ENCODE measurements at regions not wholly inside any gene's neighbourhood (a gene's known extent, or its start where the extent isn't known, plus 50 kb on each side); places are given as distances from the start of the nearest gene placed in this dataset.

GRCh38 chr14:87065366-87065765 is 927.6 kb downstream of the GALC start:
- H3K4me1 ChIP-seq (ENCODE audit: control insufficient read depth, insufficient read depth, low read length) = no peaks in the 10 kb centered on the region

GRCh38 chr14:87063181-87063580 is 929.8 kb downstream of the GALC start:
- DNase-seq = no peak
- no peak overlapping the region for H3K27ac ChIP-seq (ENCODE audit: low read length)
- no peaks in the 10 kb centered on the region for H3K36me3 ChIP-seq (ENCODE audit: control insufficient read depth, insufficient read depth, low read length)
- no peaks in the 10 kb centered on the region for H3K4me1 ChIP-seq (ENCODE audit: control insufficient read depth, insufficient read depth, low read length)
- H3K4me3 ChIP-seq (ENCODE audit: low read length) = no peak overlapping the region
- no peaks in the 10 kb centered on the region for H3K27me3 ChIP-seq (ENCODE audit: control insufficient read depth, insufficient read depth, low read length)
- WGBS (ENCODE audit: insufficient coverage, low lambda C conversion rate) = no CpG with 5 or more reads among the region's 1 CpG
- H3K9me3 ChIP-seq (ENCODE audit: control insufficient read depth, low read depth, low read length) = no peaks in the 10 kb centered on the region

More at GRCh38 chr14:87065366-87065765, 927.6 kb downstream of the GALC start:
- DNase-seq = no peak
- H3K9me3 ChIP-seq (ENCODE audit: control insufficient read depth, low read depth, low read length) = no peaks in the 10 kb centered on the region
- no CpG with 5 or more reads among the region's 2 CpGs for WGBS (ENCODE audit: insufficient coverage, low lambda C conversion rate)
- H3K27ac ChIP-seq (ENCODE audit: low read length) = no peak overlapping the region
- H3K27me3 ChIP-seq (ENCODE audit: control insufficient read depth, insufficient read depth, low read length) = no peaks in the 10 kb centered on the region
- no peaks in the 10 kb centered on the region for H3K36me3 ChIP-seq (ENCODE audit: control insufficient read depth, insufficient read depth, low read length)
- no peak overlapping the region for H3K4me3 ChIP-seq (ENCODE audit: low read length)

- no peak overlapping the region for H3K27ac ChIP-seq (ENCODE audit: low read length)
- H3K27me3 ChIP-seq (ENCODE audit: control insufficient read depth, insufficient read depth, low read length) = no peaks in the 10 kb centered on the region
- no peaks in the 10 kb centered on the region for H3K36me3 ChIP-seq (ENCODE audit: control insufficient read depth, insufficient read depth, low read length)
- no peaks in the 10 kb centered on the region for H3K9me3 ChIP-seq (ENCODE audit: control insufficient read depth, low read depth, low read length)
- no peak overlapping the region for H3K4me3 ChIP-seq (ENCODE audit: low read length)
- DNase-seq = no peak
- no peaks in the 10 kb centered on the region for H3K4me1 ChIP-seq (ENCODE audit: control insufficient read depth, insufficient read depth, low read length)
- WGBS (ENCODE audit: insufficient coverage, low lambda C conversion rate) = 87% methylated on average over 3 of the region's 6 CpGs
These were observed 932.6 kb downstream of the GALC start for GRCh38 chr14:87060405-87060804.

GRCh38 chr14:87059060-87059839 is 933.7 kb downstream of the GALC start:
- H3K9me3 ChIP-seq (ENCODE audit: control insufficient read depth, low read depth, low read length) = no peaks in the 10 kb centered on the region
- no peak for DNase-seq
- H3K4me1 ChIP-seq (ENCODE audit: control insufficient read depth, insufficient read depth, low read length) = no peaks in the 10 kb centered on the region
- 56% methylated on average over 2 of the region's 5 CpGs for WGBS (ENCODE audit: insufficient coverage, low lambda C conversion rate)
- no peak overlapping the region for H3K27ac ChIP-seq (ENCODE audit: low read length)
- no peak overlapping the region for H3K4me3 ChIP-seq (ENCODE audit: low read length)
- no peaks in the 10 kb centered on the region for H3K27me3 ChIP-seq (ENCODE audit: control insufficient read depth, insufficient read depth, low read length)
- H3K36me3 ChIP-seq (ENCODE audit: control insufficient read depth, insufficient read depth, low read length) = no peaks in the 10 kb centered on the region

- WGBS (ENCODE audit: insufficient coverage, low lambda C conversion rate) = no CpG with 5 or more reads among the region's 2 CpGs
- H3K27ac ChIP-seq (ENCODE audit: low read length) = no peak overlapping the region
- no peaks in the 10 kb centered on the region for H3K36me3 ChIP-seq (ENCODE audit: control insufficient read depth, insufficient read depth, low read length)
- H3K4me3 ChIP-seq (ENCODE audit: low read length) = no peak overlapping the region
- H3K27me3 ChIP-seq (ENCODE audit: control insufficient read depth, insufficient read depth, low read length) = no peaks in the 10 kb centered on the region
- H3K4me1 ChIP-seq (ENCODE audit: control insufficient read depth, insufficient read depth, low read length) = no peaks in the 10 kb centered on the region
- DNase-seq = no peak
- no peaks in the 10 kb centered on the region for H3K9me3 ChIP-seq (ENCODE audit: control insufficient read depth, low read depth, low read length)
These were observed 938.0 kb downstream of the GALC start for GRCh38 chr14:87055007-87055406.

GRCh38 chr14:87052646-87053225 is 940.2 kb downstream of the GALC start:
- no peaks in the 10 kb centered on the region for H3K4me1 ChIP-seq (ENCODE audit: control insufficient read depth, insufficient read depth, low read length)
- no peak overlapping the region for H3K4me3 ChIP-seq (ENCODE audit: low read length)
- 80% methylated on average over 1 of the region's 1 CpG for WGBS (ENCODE audit: insufficient coverage, low lambda C conversion rate)
- no peak overlapping the region for H3K27ac ChIP-seq (ENCODE audit: low read length)
- no peaks in the 10 kb centered on the region for H3K9me3 ChIP-seq (ENCODE audit: control insufficient read depth, low read depth, low read length)
- H3K36me3 ChIP-seq (ENCODE audit: control insufficient read depth, insufficient read depth, low read length) = no peaks in the 10 kb centered on the region
- no peaks in the 10 kb centered on the region for H3K27me3 ChIP-seq (ENCODE audit: control insufficient read depth, insufficient read depth, low read length)
- no peak for DNase-seq

GRCh38 chr14:87050421-87050820 is 942.6 kb downstream of the GALC start:
- DNase-seq = no peak
- H3K36me3 ChIP-seq (ENCODE audit: control insufficient read depth, insufficient read depth, low read length) = no peaks in the 10 kb centered on the region
- WGBS (ENCODE audit: insufficient coverage, low lambda C conversion rate) = no CpG with 5 or more reads among the region's 1 CpG
- no peaks in the 10 kb centered on the region for H3K4me1 ChIP-seq (ENCODE audit: control insufficient read depth, insufficient read depth, low read length)
- no peaks in the 10 kb centered on the region for H3K9me3 ChIP-seq (ENCODE audit: control insufficient read depth, low read depth, low read length)
- H3K27ac ChIP-seq (ENCODE audit: low read length) = no peak overlapping the region
- no peaks in the 10 kb centered on the region for H3K27me3 ChIP-seq (ENCODE audit: control insufficient read depth, insufficient read depth, low read length)
- H3K4me3 ChIP-seq (ENCODE audit: low read length) = no peak overlapping the region

GRCh38 chr14:87049950-87050349 is 943.0 kb downstream of the GALC start:
- DNase-seq = no peak
- Histone ChIP-seq H3K9me3 (ENCODE audit: control insufficient read depth, low read depth, low read length) (no peaks in the 10 kb centered on the region), H3K4me1 (ENCODE audit: control insufficient read depth, insufficient read depth, low read length) (no peaks in the 10 kb centered on the region), H3K4me3 (ENCODE audit: low read length) (no peak overlapping the region), H3K36me3 (ENCODE audit: control insufficient read depth, insufficient read depth, low read length) (no peaks in the 10 kb centered on the region), H3K27me3 (ENCODE audit: control insufficient read depth, insufficient read depth, low read length) (no peaks in the 10 kb centered on the region), H3K27ac (ENCODE audit: low read length) (no peak overlapping the region)
- WGBS (ENCODE audit: insufficient coverage, low lambda C conversion rate) = no CpG with 5 or more reads among the region's 1 CpG

- Histone ChIP-seq H3K4me3 (ENCODE audit: low read length) (no peak overlapping the region), H3K27me3 (ENCODE audit: control insufficient read depth, insufficient read depth, low read length) (no peaks in the 10 kb centered on the region), H3K27ac (ENCODE audit: low read length) (no peak overlapping the region), H3K4me1 (ENCODE audit: control insufficient read depth, insufficient read depth, low read length) (no peaks in the 10 kb centered on the region), H3K36me3 (ENCODE audit: control insufficient read depth, insufficient read depth, low read length) (no peaks in the 10 kb centered on the region), H3K9me3 (ENCODE audit: control insufficient read depth, low read depth, low read length) (no peaks in the 10 kb centered on the region)
- WGBS (ENCODE audit: insufficient coverage, low lambda C conversion rate) = 83% methylated on average over 1 of the region's 2 CpGs
- DNase-seq = no peak
These were observed 946.0 kb downstream of the GALC start for GRCh38 chr14:87046960-87047359.

- H3K9me3 ChIP-seq (ENCODE audit: control insufficient read depth, low read depth, low read length) = no peaks in the 10 kb centered on the region
- H3K36me3 ChIP-seq (ENCODE audit: control insufficient read depth, insufficient read depth, low read length) = no peaks in the 10 kb centered on the region
- 80% methylated on average over 1 of the region's 5 CpGs for WGBS (ENCODE audit: insufficient coverage, low lambda C conversion rate)
These were observed 947.0 kb downstream of the GALC start for GRCh38 chr14:87045956-87046355.

GRCh38 chr14:87045246-87045645 is 947.7 kb downstream of the GALC start:
- H3K9me3 ChIP-seq (ENCODE audit: control insufficient read depth, low read depth, low read length) = no peaks in the 10 kb centered on the region
- H3K27ac ChIP-seq (ENCODE audit: low read length) = no peak overlapping the region
- no peak overlapping the region for H3K4me3 ChIP-seq (ENCODE audit: low read length)
- no peaks in the 10 kb centered on the region for H3K27me3 ChIP-seq (ENCODE audit: control insufficient read depth, insufficient read depth, low read length)
- H3K36me3 ChIP-seq (ENCODE audit: control insufficient read depth, insufficient read depth, low read length) = no peaks in the 10 kb centered on the region
- 83% methylated on average over 1 of the region's 3 CpGs for WGBS (ENCODE audit: insufficient coverage, low lambda C conversion rate)
- no peak for DNase-seq
- no peaks in the 10 kb centered on the region for H3K4me1 ChIP-seq (ENCODE audit: control insufficient read depth, insufficient read depth, low read length)

More at GRCh38 chr14:87045956-87046355, 947.0 kb downstream of the GALC start:
- no peak for DNase-seq
- H3K4me1 ChIP-seq (ENCODE audit: control insufficient read depth, insufficient read depth, low read length) = no peaks in the 10 kb centered on the region
- H3K4me3 ChIP-seq (ENCODE audit: low read length) = no peak overlapping the region
- H3K27ac ChIP-seq (ENCODE audit: low read length) = no peak overlapping the region
- H3K27me3 ChIP-seq (ENCODE audit: control insufficient read depth, insufficient read depth, low read length) = no peaks in the 10 kb centered on the region

All from large intestine (tissue), 3 donors.